ENCODE measurements at regions not wholly inside any gene's neighbourhood (a gene's known extent, or its start where the extent isn't known, plus 50 kb on each side); places are given as distances from the start of the nearest gene placed in this dataset.

DNA sequence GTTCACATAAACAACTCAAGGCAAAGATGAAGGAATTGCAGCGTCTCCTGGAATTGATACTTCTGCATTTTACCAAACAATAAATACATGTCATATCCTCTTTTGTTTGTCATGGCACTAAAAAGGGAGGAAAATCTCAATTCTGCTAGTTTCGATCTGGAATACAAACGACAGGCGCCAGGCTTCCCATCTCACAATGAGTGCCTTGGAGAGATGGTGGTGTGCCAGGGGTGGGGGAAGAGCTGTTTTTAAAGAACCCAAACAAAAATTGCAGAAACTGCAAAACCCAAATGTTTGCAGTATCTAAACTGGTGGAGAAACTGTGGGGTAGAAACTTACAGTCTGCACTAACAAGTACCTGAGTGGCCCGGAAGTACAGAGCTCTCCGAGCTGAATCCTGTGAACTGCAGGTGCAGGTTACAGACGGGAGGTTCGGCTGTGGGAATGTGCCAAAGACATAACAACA is 53.0 kb upstream of the KLF3 start:
- TF ChIP-seq, protein P1, sequence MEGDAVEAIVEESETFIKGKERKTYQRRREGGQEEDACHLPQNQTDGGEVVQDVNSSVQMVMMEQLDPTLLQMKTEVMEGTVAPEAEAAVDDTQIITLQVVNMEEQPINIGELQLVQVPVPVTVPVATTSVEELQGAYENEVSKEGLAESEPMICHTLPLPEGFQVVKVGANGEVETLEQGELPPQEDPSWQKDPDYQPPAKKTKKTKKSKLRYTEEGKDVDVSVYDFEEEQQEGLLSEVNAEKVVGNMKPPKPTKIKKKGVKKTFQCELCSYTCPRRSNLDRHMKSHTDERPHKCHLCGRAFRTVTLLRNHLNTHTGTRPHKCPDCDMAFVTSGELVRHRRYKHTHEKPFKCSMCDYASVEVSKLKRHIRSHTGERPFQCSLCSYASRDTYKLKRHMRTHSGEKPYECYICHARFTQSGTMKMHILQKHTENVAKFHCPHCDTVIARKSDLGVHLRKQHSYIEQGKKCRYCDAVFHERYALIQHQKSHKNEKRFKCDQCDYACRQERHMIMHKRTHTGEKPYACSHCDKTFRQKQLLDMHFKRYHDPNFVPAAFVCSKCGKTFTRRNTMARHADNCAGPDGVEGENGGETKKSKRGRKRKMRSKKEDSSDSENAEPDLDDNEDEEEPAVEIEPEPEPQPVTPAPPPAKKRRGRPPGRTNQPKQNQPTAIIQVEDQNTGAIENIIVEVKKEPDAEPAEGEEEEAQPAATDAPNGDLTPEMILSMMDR (conservative IDR thresholded peaks at IDR 0.05; ENCODE audit: low read length), result no peak
- no peak for TF ChIP-seq EZH2phosphoT487 (IDR thresholded peaks at IDR 0.05; ENCODE audit: borderline replicate concordance, low read depth, low read length)
- CTCF ChIA-PET (ENCODE audit: unreplicated experiment), result no interaction called here
- no TSS peak for BruUV-seq (replicated peaks)
- POLR2A ChIA-PET, result interaction anchor here (0.7 to 1.2 kb wide), 2 partner anchors 29 to 819 kb away, joined by 3 read pairs; no protein-coding TSS in a partner anchor
- H3K36me3 ChIP-seq (ENCODE audit: insufficient read depth, low read length), result no peaks in the 10 kb centered on the region
- H2AFZ ChIP-seq (ENCODE audit: low read length), result no peak overlapping the region
- no peak overlapping the region for H3K27ac ChIP-seq (ENCODE audit: low read depth, low read length, poor library complexity, severe bottlenecking)
- intact Hi-C loops (cut with micrococcal nuclease; ENCODE audit: unreplicated experiment), result no loop called here
- H3K4me2 ChIP-seq (ENCODE audit: low read length), result no peak overlapping the region
- no peaks in the 10 kb centered on the region for H3K9me2 ChIP-seq (ENCODE audit: insufficient read depth, low read length)
- H3K79me2 ChIP-seq (ENCODE audit: insufficient read depth, low read depth, low read length), result no peaks in the 10 kb centered on the region
- H3K4me1 ChIP-seq (ENCODE audit: insufficient read depth, low read length, poor library complexity, severe bottlenecking), result no peaks in the 10 kb centered on the region
- H4K20me1 ChIP-seq (ENCODE audit: insufficient read depth, low read length), result no peaks in the 10 kb centered on the region
- H3K9me3 ChIP-seq (ENCODE audit: low read length), result no peaks in the 10 kb centered on the region
- H3K4me3 ChIP-seq (ENCODE audit: low read depth, low read length, poor library complexity, severe bottlenecking), result no peak overlapping the region
- no peak for DNase-seq (ENCODE audit: low spot score)

- H3K4me3 ChIP-seq (ENCODE audit: low read depth, low read length, poor library complexity, severe bottlenecking), result no peak overlapping the region
- no peak overlapping the region for H2AFZ ChIP-seq (ENCODE audit: low read length)
- TF ChIP-seq, protein P1 (conservative IDR thresholded peaks at IDR 0.05; ENCODE audit: low read length), result no peak
- no peak for TF ChIP-seq EZH2phosphoT487 (IDR thresholded peaks at IDR 0.05; ENCODE audit: borderline replicate concordance, low read depth, low read length)
- intact Hi-C loops (cut with micrococcal nuclease; ENCODE audit: unreplicated experiment), result no loop called here
- H3K36me3 ChIP-seq (ENCODE audit: insufficient read depth, low read length), result no peaks in the 10 kb centered on the region
- DNase-seq (ENCODE audit: low spot score), result no peak
- no peaks in the 10 kb centered on the region for H3K9me3 ChIP-seq (ENCODE audit: low read length)
- no peaks in the 10 kb centered on the region for H3K4me1 ChIP-seq (ENCODE audit: insufficient read depth, low read length, poor library complexity, severe bottlenecking)
- ChIA-PET POLR2A (interaction anchor here (0.6 to 1.2 kb wide), 2 partner anchors 30 to 39 kb away, joined by 3 read pairs; no protein-coding TSS in a partner anchor), CTCF (ENCODE audit: unreplicated experiment) (no interaction called here)
- BruUV-seq (replicated peaks), result no TSS peak
- no peaks in the 10 kb centered on the region for H4K20me1 ChIP-seq (ENCODE audit: insufficient read depth, low read length)
- H3K9me2 ChIP-seq (ENCODE audit: insufficient read depth, low read length), result no peaks in the 10 kb centered on the region
- no peak overlapping the region for H3K27ac ChIP-seq (ENCODE audit: low read depth, low read length, poor library complexity, severe bottlenecking)
- no peaks in the 10 kb centered on the region for H3K79me2 ChIP-seq (ENCODE audit: insufficient read depth, low read depth, low read length)
- H3K4me2 ChIP-seq (ENCODE audit: low read length), result no peak overlapping the region
Measured at GRCh38 chr4:38611676-38612075, 52.3 kb upstream of the KLF3 start.

DNA sequence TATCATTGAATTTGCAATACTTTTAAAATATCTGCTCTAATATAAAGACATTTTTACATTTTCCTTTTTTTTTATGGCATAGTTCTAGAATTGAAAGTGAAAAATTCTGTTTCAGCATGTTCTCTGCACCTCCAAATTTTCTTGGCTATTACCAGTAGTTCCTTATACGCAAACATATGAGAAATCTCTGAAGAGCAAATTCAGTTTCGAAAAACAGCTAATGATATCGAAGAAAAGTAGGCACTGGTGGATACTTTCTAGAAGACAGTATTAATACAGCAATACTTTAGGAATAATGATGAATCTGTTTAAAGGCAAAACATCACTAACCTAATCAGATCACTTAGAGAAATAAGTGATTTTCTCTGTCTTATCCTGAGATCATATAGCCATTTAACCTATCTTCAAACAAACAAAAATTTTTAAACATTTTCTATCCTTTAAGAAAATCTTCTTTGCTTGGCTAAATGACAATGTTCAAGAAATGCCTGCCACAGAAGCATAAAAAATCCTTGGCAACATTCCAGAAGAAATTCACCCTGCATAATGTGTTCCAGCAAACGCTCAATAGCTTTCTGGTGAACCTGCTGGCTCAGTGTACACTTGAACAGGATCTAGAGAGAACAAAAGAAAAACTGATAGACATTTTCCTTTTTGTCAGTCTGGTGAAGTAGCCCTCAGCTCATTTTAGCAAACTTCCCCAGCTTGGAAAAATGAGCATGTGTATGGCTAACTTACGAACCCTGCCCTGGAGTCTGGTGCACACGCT is 51.2 kb upstream of the KLF3 start:
- Histone ChIP-seq H3K4me2 (ENCODE audit: low read length) (no peak overlapping the region), H3K4me3 (ENCODE audit: low read depth, low read length, poor library complexity, severe bottlenecking) (no peak overlapping the region), H2AFZ (ENCODE audit: low read length) (no peak overlapping the region), H3K9me3 (ENCODE audit: low read length) (no peaks in the 10 kb centered on the region), H3K79me2 (ENCODE audit: insufficient read depth, low read depth, low read length) (no peaks in the 10 kb centered on the region), H3K4me1 (ENCODE audit: insufficient read depth, low read length, poor library complexity, severe bottlenecking) (no peaks in the 10 kb centered on the region), H4K20me1 (ENCODE audit: insufficient read depth, low read length) (no peaks in the 10 kb centered on the region), H3K27ac (ENCODE audit: low read depth, low read length, poor library complexity, severe bottlenecking) (no peak overlapping the region), H3K9me2 (ENCODE audit: insufficient read depth, low read length) (no peaks in the 10 kb centered on the region), H3K36me3 (ENCODE audit: insufficient read depth, low read length) (no peaks in the 10 kb centered on the region)
- intact Hi-C loops (cut with micrococcal nuclease; ENCODE audit: unreplicated experiment), result no loop called here
- no TSS peak for BruUV-seq (replicated peaks)
- ChIA-PET CTCF (ENCODE audit: unreplicated experiment) (no interaction called here), POLR2A (no interaction called here)
- TF ChIP-seq EZH2phosphoT487 (IDR thresholded peaks at IDR 0.05; ENCODE audit: borderline replicate concordance, low read depth, low read length), result no peak
- DNase-seq (ENCODE audit: low spot score), result no peak

Data from OCI-LY7 (cell line).